Epithelial cell of proximal tubule (primary cell): ENCODE measurements at regions not wholly inside any gene's neighbourhood (a gene's known extent, or its start where the extent isn't known, plus 50 kb on each side); places are given as distances from the start of the nearest gene placed in this dataset.
A peak's percentile ranks its signal among the peaks of the same experiment; 100 is the strongest.

Source experiments
- DNase-seq: peaks from one replicate; pipeline ENCODE4 v3.0.0-alpha.2; 2011; ENCODE audit warnings: low read depth
- H3K4me3 ChIP-seq: 2 replicates; pipeline ENCODE4 v1.5.1; 2011; ENCODE audit warnings: low read depth, mild to moderate bottlenecking, low read length
- TF ChIP-seq, protein P1 (sequence below): conservative IDR thresholded peaks from 2 replicates; pipeline ENCODE4 v1.5.1; 2012; ENCODE audit warnings: low read depth, mild to moderate bottlenecking, low read length

DNA sequence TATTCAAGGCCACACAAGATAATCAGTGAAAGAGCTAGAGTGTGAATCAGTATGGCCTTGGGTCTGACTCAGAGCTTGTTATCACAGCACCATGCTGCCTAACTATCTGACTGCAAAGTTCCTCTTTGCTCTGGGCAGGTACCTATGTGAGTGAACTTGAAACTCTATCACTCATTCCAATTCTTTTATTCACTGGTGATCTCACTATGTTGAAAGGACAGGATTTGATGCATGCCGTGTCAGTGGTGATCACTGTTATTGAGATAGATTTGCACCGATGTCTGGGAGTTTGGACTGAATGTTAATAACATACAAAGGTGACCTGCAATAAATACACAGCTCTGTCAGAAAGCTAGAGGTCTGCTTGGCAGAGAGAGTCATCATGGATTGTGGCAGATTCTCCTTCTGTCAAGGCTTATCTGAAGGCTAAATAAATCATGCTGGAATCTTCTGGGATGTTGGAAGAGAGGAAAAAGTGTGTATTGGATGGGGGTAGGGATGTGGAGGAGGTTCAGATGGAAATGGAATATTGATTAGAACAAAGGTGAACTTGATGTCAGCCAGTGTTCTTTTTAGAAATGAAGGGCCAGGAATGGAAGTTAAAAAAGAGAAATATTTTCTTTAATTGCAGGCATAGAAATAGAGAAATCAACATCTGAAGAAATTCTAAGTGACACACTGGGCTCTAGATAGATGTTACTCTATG, 91.8 kb upstream of the TNC start:
- H3K4me3 ChIP-seq, result no peak overlapping the region
- peak; percentile 57 for DNase-seq
- TF ChIP-seq, protein P1, sequence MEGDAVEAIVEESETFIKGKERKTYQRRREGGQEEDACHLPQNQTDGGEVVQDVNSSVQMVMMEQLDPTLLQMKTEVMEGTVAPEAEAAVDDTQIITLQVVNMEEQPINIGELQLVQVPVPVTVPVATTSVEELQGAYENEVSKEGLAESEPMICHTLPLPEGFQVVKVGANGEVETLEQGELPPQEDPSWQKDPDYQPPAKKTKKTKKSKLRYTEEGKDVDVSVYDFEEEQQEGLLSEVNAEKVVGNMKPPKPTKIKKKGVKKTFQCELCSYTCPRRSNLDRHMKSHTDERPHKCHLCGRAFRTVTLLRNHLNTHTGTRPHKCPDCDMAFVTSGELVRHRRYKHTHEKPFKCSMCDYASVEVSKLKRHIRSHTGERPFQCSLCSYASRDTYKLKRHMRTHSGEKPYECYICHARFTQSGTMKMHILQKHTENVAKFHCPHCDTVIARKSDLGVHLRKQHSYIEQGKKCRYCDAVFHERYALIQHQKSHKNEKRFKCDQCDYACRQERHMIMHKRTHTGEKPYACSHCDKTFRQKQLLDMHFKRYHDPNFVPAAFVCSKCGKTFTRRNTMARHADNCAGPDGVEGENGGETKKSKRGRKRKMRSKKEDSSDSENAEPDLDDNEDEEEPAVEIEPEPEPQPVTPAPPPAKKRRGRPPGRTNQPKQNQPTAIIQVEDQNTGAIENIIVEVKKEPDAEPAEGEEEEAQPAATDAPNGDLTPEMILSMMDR, result no peak

DNA sequence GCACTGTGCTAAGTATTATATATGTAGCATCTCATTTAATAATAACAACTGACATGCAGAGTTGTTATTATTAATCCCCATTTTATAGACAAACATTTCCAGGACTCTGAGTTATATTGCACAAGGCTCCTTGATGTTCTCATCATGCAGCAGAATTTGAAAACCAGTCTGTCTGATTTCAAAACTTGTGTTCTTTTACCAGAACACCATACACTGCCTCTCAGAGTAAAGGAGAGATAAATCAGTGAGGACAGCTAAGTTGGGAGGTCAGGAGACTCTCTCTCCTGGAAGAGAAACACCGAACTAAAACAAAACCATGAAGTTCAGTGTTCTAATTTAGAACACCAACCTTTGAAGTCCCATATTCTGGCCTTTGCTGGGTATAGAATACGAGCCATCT, 92.7 kb upstream of the TNC start:
- TF ChIP-seq, protein P1, result no peak
- no peak overlapping the region for H3K4me3 ChIP-seq
- no peak for DNase-seq

DNA sequence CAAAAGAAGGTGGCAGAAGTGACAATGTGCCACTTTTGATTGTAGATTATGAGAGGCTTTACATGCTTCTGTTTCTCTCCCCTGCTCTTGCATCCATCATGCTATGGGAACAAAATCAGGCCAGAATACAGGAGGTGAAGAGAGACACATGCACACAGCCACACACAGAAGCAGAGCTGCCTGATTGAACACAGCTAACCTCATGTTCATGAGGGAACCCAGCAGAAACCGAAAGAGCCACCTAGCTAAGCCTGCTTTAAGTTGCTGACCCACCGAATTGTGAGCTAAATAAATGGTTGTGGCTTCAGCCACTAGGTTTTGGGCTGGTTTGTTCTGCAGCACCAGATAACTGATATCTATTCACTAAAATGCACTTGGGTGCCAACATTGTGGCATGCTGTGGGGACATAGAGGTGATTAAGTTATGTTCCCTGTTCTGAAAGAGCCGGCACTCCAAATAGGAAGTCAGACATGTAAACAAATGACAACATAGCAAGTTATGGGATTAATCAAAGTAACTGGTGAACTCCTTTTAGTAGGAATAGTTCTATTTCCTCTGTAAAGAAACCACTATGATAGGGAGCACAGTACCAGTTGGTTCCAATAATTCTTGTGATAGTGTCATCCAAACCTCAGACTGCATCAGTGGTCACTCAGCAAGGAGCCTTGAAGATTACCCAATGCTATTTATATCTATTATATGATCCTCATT, 93.6 kb upstream of the TNC start:
- TF ChIP-seq, protein P1, result no peak
- H3K4me3 ChIP-seq, result no peak overlapping the region
- no peak for DNase-seq

DNA sequence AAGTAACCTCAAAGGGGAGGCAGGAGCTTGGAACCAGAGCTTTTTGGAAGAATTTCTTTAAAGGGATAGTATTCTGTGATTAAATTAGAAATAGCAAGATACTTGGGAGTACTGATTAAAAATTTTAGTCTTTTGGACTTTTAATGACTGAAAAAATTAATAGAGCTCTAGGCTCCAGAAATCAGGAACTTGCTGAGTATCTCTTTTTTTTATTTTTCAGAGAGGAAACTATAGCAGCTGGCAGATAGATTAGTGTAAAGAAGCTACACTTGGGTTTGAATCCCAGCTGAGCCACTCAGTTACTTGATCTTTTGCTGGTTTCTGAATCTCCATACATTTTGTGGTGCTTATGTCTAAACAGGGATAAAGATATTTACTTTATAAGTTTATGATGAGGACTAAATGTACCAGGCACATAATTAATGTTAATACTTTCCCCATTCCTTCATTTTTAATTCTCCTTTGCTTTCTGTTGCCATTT, 94.2 kb upstream of the TNC start:
- no peak for DNase-seq
- TF ChIP-seq, protein P1, result no peak
- H3K4me3 ChIP-seq, result no peak overlapping the region

DNA sequence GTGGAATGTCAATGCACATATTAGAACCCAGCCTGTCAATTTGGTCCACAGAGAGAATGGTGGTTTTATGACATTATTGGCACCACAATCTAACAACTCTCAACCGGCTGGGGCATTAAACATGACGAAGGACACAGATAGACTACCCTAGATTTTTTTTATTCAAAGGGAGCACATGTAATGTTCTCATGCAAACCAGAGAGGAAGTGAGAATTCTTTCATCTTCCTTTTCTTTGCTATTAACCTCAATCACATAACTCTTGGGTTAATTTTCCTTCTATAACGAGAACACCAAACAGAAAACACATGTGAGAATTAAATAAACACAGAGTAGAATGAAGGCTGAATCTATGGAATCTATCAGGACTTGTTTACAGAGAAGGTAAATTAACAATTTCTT, 94.9 kb upstream of the TNC start:
- no peak overlapping the region for H3K4me3 ChIP-seq
- DNase-seq, result no peak
- TF ChIP-seq, protein P1, result no peak

DNA sequence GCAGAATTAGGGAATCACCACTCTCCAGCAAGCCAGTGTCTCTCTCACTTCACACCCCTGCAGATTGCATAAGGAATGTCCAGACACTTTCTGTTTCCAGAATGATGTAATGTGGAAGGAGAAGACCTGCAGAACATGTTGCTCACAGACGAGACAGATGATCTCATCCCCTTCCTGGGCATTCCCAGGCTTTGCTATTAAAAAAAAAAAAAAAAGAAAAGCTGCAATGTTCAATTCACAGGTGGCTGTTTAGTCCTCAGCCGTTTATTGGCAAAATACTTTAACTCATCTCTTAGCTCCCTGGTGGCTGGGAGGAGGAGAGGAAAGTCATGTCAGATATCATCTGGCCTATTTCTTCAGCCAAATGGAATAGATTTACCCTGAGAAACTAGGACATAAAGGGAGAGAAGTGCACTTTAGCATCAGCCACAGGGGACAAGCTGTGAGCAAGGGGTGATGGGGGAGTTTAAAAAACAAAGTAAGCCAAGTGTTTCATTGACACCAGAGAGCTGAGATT, 95.9 kb upstream of the TNC start:
- peak; percentile 92 for DNase-seq
- H3K4me3 ChIP-seq, result no peak overlapping the region
- TF ChIP-seq, protein P1, result no peak

DNA sequence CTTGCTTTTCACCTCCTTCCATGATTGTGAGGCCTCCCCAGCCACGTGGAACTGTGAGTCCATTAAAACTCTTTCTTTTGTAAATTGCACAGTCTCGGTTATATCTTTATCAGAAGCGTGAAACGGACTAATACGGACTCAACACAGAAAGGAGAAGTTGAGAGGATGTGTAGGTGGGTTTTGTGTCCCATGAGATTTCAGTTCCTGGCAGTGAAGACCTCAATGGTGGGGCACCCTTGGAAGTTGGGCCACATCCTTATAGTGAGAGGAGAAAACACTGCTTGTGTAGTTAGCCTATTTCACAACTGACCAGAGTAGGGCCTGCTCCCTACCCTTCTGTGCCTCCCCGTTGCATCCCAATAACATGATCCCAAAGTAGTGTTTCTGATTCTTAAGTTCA, 98.9 kb upstream of the TNC start:
- no peak for DNase-seq
- H3K4me3 ChIP-seq, result no peak overlapping the region
- TF ChIP-seq, protein P1, result no peak
